HEK293T (cell line): ENCODE measurements at regions not wholly inside any gene's neighbourhood (a gene's known extent, or its start where the extent isn't known, plus 50 kb on each side); places are given as distances from the start of the nearest gene placed in this dataset.
A peak's percentile ranks its signal among the peaks of the same experiment; 100 is the strongest.

ENCODE experiments used
- CTCF ChIA-PET: fragments of 350-600 bp; formaldehyde crosslinking; extraction: SDS; loops from one replicate; lab custom pipeline; 2021; ENCODE audit warnings: antibody characterized with exemption, inconsistent platforms; lab: Yijun Ruan, JAX
- POLR2A ChIA-PET: fragments of 350-600 bp; formaldehyde crosslinking; extraction: SDS; loops from one replicate; lab custom pipeline; 2020; ENCODE audit warnings: antibody characterized with exemption, inconsistent platforms; lab: Yijun Ruan, JAX
- DNase-seq: peaks from one replicate; pipeline ENCODE4 v3.0.0; 2012; ENCODE audit warnings: mixed read lengths; ENCODE audit errors: extremely low spot score
- ARNT ChIP-seq: fragments of 450-650 bp; IDR thresholded peaks from 2 replicates; pipeline ENCODE4 v1.6.1; 2017; ENCODE audit warnings: mild to moderate bottlenecking
- BHLHE40 ChIP-seq: fragments of 450-650 bp; IDR thresholded peaks from 2 replicates; pipeline ENCODE4 v1.6.1; 2016; ENCODE audit warnings: mild to moderate bottlenecking, moderate library complexity, borderline replicate concordance
- CTBP1 ChIP-seq: fragments of 450-650 bp; IDR thresholded peaks from 2 replicates; pipeline ENCODE4 v1.6.1; 2016; ENCODE audit warnings: borderline replicate concordance
- ELF4 ChIP-seq: fragments of 450-650 bp; IDR thresholded peaks from 2 replicates; pipeline ENCODE4 v1.6.1; 2017; ENCODE audit warnings: antibody characterized with exemption
- FOXA1 ChIP-seq: fragments of 450-650 bp; IDR thresholded peaks from 2 replicates; pipeline ENCODE4 v1.6.1; 2016; ENCODE audit warnings: mild to moderate bottlenecking
- FOXK2 ChIP-seq: fragments of 450-650 bp; IDR thresholded peaks from 2 replicates; pipeline ENCODE4 v1.6.1; 2016; ENCODE audit warnings: mild to moderate bottlenecking
- FOXM1 ChIP-seq: fragments of 450-650 bp; IDR thresholded peaks from 2 replicates; pipeline ENCODE4 v1.6.1; 2017; ENCODE audit warnings: mild to moderate bottlenecking, borderline replicate concordance
- HDGF ChIP-seq: fragments of 450-650 bp; IDR thresholded peaks from 2 replicates; pipeline ENCODE4 v1.6.1; 2017; ENCODE audit warnings: antibody characterized with exemption, borderline replicate concordance
- L3MBTL2 ChIP-seq: fragments of 450-650 bp; conservative IDR thresholded peaks from 2 replicates; pipeline ENCODE4 v1.6.1; 2016; ENCODE audit warnings: mild to moderate bottlenecking
- LEF1 ChIP-seq: fragments of 450-650 bp; IDR thresholded peaks from 2 replicates; pipeline ENCODE4 v1.6.1; 2017; ENCODE audit warnings: mild to moderate bottlenecking, borderline replicate concordance
- NFRKB ChIP-seq: fragments of 450-650 bp; IDR thresholded peaks from 2 replicates; pipeline ENCODE4 v1.6.1; 2016; ENCODE audit warnings: mild to moderate bottlenecking, moderate library complexity
- SP1 ChIP-seq: fragments of 450-650 bp; IDR thresholded peaks from 2 replicates; pipeline ENCODE4 v1.6.1; 2017
- SUZ12 ChIP-seq: fragments of 450-650 bp; IDR thresholded peaks from 2 replicates; pipeline ENCODE4 v1.6.1; 2016; ENCODE audit warnings: mild to moderate bottlenecking
- TARDBP ChIP-seq: fragments of 450-650 bp; IDR thresholded peaks from 2 replicates; pipeline ENCODE4 v1.6.1; 2016
- ZNF384 ChIP-seq: fragments of 450-650 bp; IDR thresholded peaks from 2 replicates; pipeline ENCODE4 v1.6.1; 2016
- TF ChIP-seq, protein P1 (sequence below): fragments of 450-650 bp; IDR thresholded peaks from 2 replicates; pipeline ENCODE4 v1.6.1; 2016

DNA sequence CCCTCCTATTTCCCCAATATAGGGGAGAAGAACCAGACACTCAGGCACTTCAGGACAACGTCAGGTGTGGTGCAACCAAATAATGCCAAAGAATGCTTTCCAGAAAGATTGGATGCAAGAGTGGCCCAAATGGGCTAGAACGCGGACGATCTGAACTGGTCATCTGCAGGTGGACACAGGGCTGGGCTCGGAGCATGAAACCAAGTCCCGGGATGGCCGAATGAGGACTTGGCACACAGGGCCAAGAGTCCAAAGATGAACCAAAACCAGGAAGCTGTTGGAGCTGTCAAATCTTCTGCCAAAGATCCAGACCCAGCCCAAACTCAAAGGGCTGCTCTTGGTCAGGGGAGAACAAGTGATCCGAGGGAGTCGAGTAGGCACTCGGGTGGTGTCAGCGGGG, 143.9 kb upstream of the ARID1B start:
- ChIA-PET POLR2A (no interaction called here), CTCF (no interaction called here)
- DNase-seq = no peak
- TF ChIP-seq LEF1 = no peak
- TF ChIP-seq CTBP1 = no peak
- no peak for TF ChIP-seq FOXK2
- no peak for TF ChIP-seq FOXA1
- no peak for TF ChIP-seq BHLHE40
- no peak for TF ChIP-seq SUZ12
- TF ChIP-seq ZNF384 = no peak
- no peak for TF ChIP-seq SP1
- TF ChIP-seq ARNT = no peak
- TF ChIP-seq TARDBP = no peak
- TF ChIP-seq, protein P1, sequence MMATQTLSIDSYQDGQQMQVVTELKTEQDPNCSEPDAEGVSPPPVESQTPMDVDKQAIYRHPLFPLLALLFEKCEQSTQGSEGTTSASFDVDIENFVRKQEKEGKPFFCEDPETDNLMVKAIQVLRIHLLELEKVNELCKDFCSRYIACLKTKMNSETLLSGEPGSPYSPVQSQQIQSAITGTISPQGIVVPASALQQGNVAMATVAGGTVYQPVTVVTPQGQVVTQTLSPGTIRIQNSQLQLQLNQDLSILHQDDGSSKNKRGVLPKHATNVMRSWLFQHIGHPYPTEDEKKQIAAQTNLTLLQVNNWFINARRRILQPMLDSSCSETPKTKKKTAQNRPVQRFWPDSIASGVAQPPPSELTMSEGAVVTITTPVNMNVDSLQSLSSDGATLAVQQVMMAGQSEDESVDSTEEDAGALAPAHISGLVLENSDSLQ = no peak
- TF ChIP-seq ELF4 = no peak
- no peak for TF ChIP-seq HDGF
- no peak for TF ChIP-seq L3MBTL2

DNA sequence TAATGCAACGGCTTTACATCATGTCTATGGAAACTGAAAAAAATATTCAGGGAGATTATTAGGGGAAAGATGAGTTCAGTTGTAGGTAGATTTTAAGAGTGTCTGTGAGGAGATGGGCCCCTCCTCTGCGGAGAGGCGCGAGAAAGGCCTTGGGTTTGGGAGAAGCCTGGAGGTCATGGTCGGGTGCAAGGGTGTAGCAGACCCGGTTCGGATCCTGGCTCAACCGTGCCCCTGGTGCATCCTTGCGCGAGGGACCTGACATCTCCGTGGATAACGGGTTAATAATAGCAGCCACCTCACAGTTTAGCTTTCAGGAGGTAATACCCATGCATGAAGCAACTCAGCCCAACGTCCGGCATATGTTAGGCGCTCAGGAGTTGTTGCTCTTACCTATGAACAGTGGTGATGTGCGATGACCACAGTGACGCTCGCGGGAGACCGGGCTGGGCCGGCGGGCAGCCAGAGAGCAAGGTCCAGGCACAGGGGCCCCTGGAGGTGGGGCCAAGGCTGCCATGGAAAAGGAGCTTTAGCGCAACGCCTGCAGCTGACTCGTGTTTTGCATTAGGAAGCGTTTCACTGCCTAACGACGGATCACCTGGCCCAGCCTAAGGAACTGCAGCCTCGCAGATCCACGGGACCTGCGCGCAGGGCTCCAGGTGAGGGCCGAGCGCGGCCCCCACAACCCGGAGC, 146.4 kb upstream of the ARID1B start:
- POLR2A ChIA-PET = no interaction called here
- TF ChIP-seq FOXK2 (no peak), ELF4 (no peak), FOXM1 (no peak), HDGF (no peak)
- CTCF ChIA-PET = no interaction called here

DNA sequence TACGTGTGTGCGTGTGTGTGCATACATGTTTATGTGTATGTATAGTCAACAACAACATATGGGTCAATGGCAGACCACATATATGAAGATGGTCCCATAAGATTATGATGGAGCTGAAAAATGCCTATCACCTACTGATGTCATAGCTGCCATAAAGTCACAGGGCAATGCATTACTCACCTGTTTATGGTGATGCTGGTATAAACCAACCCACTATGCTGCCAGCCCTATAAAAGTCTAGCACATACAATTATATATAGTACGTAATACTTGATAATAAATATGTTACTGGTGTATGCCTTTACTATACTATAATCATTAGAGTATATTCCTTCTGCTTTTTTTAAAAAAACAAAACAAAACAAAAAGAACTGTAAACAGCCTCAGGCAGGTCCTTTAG, 148.4 kb upstream of the ARID1B start:
- ChIA-PET POLR2A (no interaction called here), CTCF (interaction anchor here (0.7 to 0.9 kb wide), 2 partner anchors 10 to 26 kb away, joined by 3 read pairs; no protein-coding TSS in a partner anchor)
- no peak for TF ChIP-seq HDGF
- no peak for TF ChIP-seq SP1
- no peak for TF ChIP-seq FOXK2
- TF ChIP-seq L3MBTL2 = no peak
- TF ChIP-seq, protein P1 = no peak
- no peak for TF ChIP-seq FOXM1
- TF ChIP-seq LEF1 = no peak
- TF ChIP-seq TARDBP = no peak
- TF ChIP-seq ZNF384 = no peak
- no peak for TF ChIP-seq FOXA1
- no peak for TF ChIP-seq ELF4
- TF ChIP-seq SUZ12 = no peak
- no peak for TF ChIP-seq CTBP1
- TF ChIP-seq BHLHE40 = no peak
- no peak for TF ChIP-seq ARNT
- no peak for TF ChIP-seq NFRKB
- no peak for DNase-seq

More for the DNA sequence above, 146.4 kb upstream of the ARID1B start:
- DNase-seq = no peak

DNA sequence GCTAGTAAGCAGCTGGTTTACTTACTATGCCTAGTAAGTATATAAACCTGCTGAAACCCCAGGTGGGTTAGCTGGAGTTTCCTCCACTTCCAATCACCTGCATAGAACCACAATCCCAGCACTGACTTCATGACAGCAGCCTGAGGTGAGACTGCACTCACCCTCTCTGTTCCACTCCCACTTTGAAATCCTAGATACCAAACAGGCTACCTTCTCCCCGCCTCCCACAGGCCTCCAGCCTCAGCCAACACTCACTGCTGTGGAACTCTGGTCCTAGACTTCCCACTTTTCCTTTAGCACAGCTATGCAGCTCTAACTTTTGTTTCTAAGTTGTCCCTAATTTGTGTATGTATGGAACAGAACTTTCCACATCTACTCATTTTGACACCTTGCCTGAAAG, 149.7 kb upstream of the ARID1B start:
- TF ChIP-seq ARNT (no peak), FOXK2 (no peak), NFRKB (no peak), SUZ12 (no peak), CTBP1 (no peak), L3MBTL2 (no peak), ZNF384 (no peak), HDGF (no peak), ELF4 (no peak), BHLHE40 (no peak), FOXA1 (no peak)
- no peak for DNase-seq
- ChIA-PET CTCF (interaction anchor here (1.3 kb wide), 1 partner anchor 9 kb away, joined by 4 read pairs; no protein-coding TSS in a partner anchor), POLR2A (no interaction called here)

DNA sequence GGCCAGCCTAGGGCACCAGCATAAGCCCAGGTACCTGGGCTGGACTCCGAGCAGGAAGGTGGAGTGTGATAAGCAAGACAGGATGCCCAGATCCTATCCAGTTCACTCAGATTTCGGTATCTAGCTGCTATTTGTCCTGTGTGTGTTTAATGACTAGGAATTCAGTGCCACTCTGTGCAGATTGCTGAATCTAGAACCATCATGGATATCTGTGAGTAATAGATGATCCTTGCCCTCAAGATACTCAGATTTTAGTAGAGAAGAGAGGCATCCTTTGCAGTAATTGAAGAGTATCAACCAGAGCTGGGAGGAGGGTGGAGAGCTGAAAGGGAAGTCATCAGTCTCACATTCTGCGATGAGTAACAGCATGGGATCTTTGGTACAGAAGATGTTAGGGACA, 155.0 kb upstream of the ARID1B start:
- CTCF ChIA-PET = no interaction called here
- POLR2A ChIA-PET = no interaction called here
- no peak for TF ChIP-seq SP1
- DNase-seq = no peak

DNA sequence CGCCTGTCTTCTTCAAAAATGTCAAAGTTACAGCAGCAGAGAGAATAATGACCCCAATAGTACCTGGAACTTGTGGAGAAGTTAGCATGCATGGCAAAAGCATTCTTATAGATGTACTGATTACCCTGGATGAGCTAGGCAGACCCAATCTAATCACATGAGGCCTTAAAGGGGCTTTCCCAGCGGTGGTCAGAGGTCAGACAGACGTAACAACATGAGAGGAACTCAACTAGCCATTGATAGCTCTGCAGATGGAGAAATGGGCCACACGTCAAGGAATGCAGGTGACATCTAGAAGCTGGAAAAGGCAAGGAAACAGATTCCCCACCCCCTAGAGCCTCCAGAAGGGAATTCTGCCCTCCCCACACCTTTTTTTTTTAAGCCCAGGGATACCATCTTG, 156.8 kb upstream of the ARID1B start:
- POLR2A ChIA-PET = no interaction called here
- DNase-seq = no peak
- CTCF ChIA-PET = no interaction called here
- no peak for TF ChIP-seq BHLHE40
- TF ChIP-seq HDGF = no peak
- no peak for TF ChIP-seq ARNT
- no peak for TF ChIP-seq CTBP1
- no peak for TF ChIP-seq SUZ12
- no peak for TF ChIP-seq FOXM1
- no peak for TF ChIP-seq TARDBP
- TF ChIP-seq L3MBTL2 = no peak
- TF ChIP-seq SP1 = no peak
- TF ChIP-seq LEF1 = no peak
- no peak for TF ChIP-seq FOXA1
- TF ChIP-seq ZNF384 = no peak

DNA sequence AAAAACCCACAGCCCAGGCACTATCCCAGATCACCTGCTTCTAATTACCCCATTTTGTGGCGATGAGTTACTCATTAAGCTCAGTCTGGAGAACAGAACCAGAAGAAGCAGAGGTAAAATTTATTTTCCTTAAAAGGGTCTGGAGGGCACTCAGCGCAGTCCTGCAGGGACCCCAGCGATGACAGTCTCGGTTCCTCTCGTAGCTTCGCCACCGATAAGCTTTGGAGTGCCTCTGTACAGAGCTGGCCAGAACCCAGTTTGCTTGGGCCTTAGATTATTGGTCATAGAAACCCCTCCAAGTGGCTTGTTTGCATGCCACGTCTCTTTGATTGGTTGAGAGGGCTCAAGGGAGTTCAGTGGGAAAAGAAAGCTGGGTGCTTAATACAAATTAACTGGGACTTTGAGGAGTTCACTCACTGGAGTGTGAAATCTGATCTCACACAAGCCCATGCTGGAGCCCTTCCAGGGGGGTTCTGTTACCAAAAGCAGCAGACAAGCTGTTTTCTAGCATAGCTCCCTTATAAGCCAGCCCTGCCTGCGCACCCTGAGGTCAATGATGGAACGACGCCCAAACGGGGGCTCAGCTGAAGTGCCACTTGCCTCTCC, 158.5 kb upstream of the ARID1B start:
- peak; percentile 56 for DNase-seq
- ChIA-PET CTCF (interaction anchor here (0.6 to 1.3 kb wide), 7 partner anchors 9 to 141 kb away, joined by 3 to 4 read pairs (median 3); no protein-coding TSS in a partner anchor), POLR2A (no interaction called here)
- TF ChIP-seq HDGF (no peak), FOXA1 (no peak)
